GM18520 (cell line): ENCODE measurements at regions not wholly inside any gene's neighbourhood (a gene's known extent, or its start where the extent isn't known, plus 50 kb on each side); places are given as distances from the start of the nearest gene placed in this dataset.

Experiments
- ATAC-seq: cut with Tn5 transposase; IDR thresholded peaks from one replicate; pipeline ENCODE4 v1.9.1; 2021; ENCODE audit not compliant: unreplicated experiment

DNA sequence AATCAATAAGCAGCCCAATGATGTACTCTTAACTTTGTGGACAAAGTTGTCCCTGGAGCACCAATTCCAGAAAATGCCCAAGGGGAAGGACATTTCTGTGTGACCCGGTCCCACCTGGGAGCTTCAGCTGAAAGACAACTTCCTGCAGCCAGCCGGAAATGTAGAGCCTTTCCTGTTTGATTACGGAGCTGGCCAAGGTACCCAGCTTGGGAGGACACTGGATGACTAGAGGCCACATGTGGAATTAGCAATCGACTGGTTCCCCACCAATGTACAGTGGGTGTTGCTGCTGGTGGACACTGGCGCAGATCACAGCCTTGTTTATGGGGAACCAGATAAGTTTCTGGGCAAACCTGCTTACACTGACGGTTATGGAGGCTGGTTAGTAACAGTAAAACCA lies 53.0 kb upstream of the ZC3H15 start:
- ATAC-seq = no peak

DNA sequence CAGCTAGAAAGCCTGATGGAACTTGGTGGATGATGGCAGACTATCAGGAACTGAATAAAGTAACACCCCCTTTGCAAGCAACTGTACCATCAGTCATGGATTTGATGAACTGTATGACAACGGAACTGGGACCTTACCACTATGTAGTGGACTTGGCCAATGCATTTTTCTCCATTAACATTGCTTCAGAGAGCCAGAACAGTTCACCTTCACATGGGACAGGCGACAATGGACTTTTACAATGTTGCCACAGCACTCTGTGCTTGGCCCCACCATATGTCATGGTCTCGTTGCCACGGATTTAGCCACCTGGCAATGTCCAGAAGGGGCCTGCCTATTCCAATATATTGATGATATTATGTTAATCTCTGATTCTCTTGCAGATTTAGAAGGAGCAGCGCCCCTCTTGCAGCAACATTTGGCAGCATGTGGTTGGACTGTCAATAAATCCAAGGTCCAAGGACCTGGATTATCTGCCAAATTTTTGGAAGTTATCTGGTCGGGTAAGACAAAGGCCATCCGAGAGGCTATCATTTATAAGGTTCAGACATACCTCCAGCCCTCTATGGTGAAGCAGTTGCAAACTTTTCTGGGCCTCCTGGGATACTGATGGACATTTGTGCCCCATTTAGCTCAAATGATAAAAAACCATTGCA lies 52.2 kb upstream of the ZC3H15 start:
- ATAC-seq = no peak
